ENCODE measurements at regions not wholly inside any gene's neighbourhood (a gene's known extent, or its start where the extent isn't known, plus 50 kb on each side); places are given as distances from the start of the nearest gene placed in this dataset.

DNA sequence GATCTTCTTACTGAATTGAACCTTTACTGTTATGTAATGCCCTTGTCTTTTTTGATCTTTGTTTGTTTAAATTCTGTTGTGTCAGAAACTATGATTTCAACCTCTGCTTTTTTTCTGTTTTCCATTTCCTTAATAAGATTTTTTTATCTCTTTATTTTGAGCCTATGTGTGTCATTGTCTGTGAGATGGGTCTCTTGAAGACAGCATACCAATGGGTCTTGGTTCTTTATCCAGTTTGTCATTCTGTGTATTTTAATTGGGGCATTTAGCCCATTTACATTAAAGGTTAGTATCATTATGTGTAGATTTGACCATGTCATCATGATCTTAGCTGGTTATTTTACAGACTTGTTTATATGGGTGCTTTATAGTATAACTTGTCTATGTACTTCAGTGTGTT is 1803.3 kb downstream of the SLITRK5 start:
- no peak for DNase-seq (ENCODE audit: low read depth)
- TF ChIP-seq CTCF (IDR thresholded peaks at IDR 0.05; ENCODE audit: insufficient read depth, low read length): no peak
- H3K4me3 ChIP-seq (ENCODE audit: low read depth, low read length): no peak overlapping the region

DNA sequence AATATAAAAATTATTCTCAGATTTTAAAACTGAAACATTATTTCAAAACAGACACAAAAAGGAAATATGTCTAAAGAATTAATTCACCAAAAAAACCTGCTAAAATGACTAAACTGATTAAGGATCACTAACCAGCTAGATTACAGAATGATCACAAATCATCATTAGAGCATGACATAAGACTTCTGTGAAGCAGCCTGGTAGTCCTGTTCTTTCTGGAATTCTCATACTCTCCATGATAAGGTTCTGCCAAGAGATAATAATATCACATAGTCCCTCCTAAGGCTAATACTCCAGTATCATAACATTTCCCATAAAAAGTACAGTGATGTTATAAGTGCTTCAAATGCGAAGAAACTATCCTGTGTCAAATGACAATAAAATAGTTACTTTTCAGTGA is 1814.9 kb downstream of the SLITRK5 start:
- DNase-seq (ENCODE audit: low read depth): no peak
- TF ChIP-seq CTCF (IDR thresholded peaks at IDR 0.05; ENCODE audit: insufficient read depth, low read length): no peak
- H3K4me3 ChIP-seq (ENCODE audit: low read depth, low read length): no peak overlapping the region

DNA sequence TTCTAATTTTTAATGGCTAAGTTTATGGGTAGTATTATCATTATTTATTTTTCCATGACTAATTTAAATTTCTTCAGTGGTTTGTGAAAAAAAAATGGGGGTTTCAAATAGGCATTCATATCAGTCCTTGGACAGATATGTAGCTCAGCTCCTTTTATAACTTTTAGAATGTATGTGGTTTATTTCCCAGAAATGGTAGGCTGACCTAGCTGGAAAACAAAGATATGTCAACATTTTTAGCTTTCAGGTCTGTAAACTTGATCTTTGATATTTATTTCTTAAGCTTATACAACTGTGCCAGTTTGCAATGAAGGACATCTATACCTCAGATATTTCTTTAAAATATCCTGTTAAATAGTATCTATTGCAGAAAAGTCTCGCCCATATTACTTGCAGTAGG is 1815.5 kb downstream of the SLITRK5 start:
- no peak overlapping the region for H3K4me3 ChIP-seq (ENCODE audit: low read depth, low read length)
- TF ChIP-seq CTCF (IDR thresholded peaks at IDR 0.05; ENCODE audit: insufficient read depth, low read length): no peak
- no peak for DNase-seq (ENCODE audit: low read depth)

DNA sequence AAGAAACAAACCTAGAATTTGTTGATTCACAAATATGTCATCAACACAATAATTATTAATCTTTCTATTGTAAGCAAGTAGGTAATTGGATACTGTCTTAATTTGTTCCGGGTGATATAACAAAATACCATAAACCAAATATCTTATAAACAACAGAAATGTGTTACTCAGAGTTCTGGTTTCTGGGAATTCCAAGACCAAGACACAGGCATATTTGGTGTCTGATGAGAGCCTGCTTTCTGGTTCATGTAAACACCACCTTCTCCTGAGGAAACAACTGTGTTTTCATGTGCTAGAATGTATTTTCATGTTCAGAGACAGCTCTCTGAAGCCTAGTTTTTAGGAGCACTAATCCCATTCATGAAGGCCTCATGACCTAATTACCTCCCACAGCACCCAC is 1819.5 kb downstream of the SLITRK5 start:
- DNase-seq (ENCODE audit: low read depth): no peak
- no peak overlapping the region for H3K4me3 ChIP-seq (ENCODE audit: low read depth, low read length)

DNA sequence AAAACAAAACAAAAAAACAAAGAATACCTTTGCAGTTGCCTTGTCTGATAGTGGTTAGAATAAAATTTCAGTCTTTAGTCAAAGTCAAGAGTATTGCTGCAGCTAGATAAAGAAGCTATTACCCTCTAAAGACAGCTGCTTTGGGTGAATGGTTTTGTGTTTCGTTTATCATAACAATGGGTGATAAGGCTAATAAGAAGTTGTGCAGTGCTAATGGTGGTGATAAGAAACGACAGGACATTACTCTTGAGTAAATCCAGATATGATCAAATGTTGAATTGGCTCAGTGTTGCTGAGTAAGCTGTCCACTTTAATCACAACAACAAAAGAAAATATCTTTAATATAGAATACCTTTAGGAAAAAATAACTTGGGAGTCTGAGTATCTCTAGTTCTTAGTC is 1825.3 kb downstream of the SLITRK5 start:
- no peak for DNase-seq (ENCODE audit: low read depth)
- no peak for TF ChIP-seq CTCF (IDR thresholded peaks at IDR 0.05; ENCODE audit: insufficient read depth, low read length)
- no peak overlapping the region for H3K4me3 ChIP-seq (ENCODE audit: low read depth, low read length)

More for the DNA sequence above, 1819.5 kb downstream of the SLITRK5 start:
- TF ChIP-seq CTCF (IDR thresholded peaks at IDR 0.05; ENCODE audit: insufficient read depth, low read length): no peak

GRCh38 chr13:89497658-89498057 is 1826.5 kb downstream of the SLITRK5 start:
- no peak for DNase-seq (ENCODE audit: low read depth)
- H3K4me3 ChIP-seq (ENCODE audit: low read depth, low read length): no peak overlapping the region
- no peak for TF ChIP-seq CTCF (IDR thresholded peaks at IDR 0.05; ENCODE audit: insufficient read depth, low read length)

- H3K4me3 ChIP-seq (ENCODE audit: low read depth, low read length): no peak overlapping the region
Measured at GRCh38 chr13:89502286-89502685, 1831.1 kb downstream of the SLITRK5 start.

More at GRCh38 chr13:89502286-89502685, 1831.1 kb downstream of the SLITRK5 start:
- no peak for TF ChIP-seq CTCF (IDR thresholded peaks at IDR 0.05; ENCODE audit: insufficient read depth, low read length)
- DNase-seq (ENCODE audit: low read depth): no peak
